Right lung (tissue), 2 donors: ENCODE measurements at regions not wholly inside any gene's neighbourhood (a gene's known extent, or its start where the extent isn't known, plus 50 kb on each side); places are given as distances from the start of the nearest gene placed in this dataset.
"Not testable (repeated sequence)": the region's sequence is repeated elsewhere in the genome, so short reads cannot be mapped to it uniquely, and the experiment has no call there.

Experiments
- DNase-seq, 2 donors: peaks; one replicate each; pipeline ENCODE4 v3.0.0-alpha.2; 2013

DNA sequence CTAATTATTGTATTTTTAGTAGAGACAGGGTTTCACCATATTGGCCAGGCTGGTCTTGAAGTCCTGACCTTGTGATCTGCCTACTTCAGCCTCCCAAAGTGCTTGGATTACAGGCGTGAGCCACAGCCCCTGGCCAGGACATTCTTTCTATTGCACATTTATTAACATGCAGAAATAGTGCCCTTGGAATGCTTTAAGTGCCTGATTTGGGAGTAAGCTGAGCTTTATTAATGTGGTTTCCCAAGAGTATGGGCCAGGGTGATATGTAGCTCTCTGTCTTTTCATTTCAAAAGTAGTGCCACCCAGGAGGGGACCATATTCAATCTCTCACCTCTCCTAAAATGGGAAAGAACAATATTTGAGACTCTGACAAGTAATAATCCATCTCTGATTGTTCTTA, 970.7 kb downstream of the KCNMA1 start:
- DNase-seq: no peak

DNA sequence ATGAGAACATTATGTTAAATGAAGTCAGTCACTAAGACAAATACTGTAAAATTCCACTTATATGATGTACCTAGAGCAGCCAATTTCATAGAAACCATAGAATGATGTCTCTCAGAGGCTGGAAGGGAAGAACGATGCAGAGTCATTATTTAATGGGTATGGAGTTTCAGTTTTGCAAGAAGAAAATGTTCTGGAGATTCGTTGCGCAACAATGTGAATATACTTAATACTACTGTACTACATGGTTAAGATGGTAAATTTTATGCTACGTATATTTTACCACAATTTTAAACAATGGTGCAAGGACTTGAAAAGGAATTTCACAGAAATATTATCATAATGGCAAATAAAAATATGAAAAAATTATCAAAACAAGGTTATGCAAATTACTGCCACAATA, 972.6 kb downstream of the KCNMA1 start:
- DNase-seq: no peak

DNA sequence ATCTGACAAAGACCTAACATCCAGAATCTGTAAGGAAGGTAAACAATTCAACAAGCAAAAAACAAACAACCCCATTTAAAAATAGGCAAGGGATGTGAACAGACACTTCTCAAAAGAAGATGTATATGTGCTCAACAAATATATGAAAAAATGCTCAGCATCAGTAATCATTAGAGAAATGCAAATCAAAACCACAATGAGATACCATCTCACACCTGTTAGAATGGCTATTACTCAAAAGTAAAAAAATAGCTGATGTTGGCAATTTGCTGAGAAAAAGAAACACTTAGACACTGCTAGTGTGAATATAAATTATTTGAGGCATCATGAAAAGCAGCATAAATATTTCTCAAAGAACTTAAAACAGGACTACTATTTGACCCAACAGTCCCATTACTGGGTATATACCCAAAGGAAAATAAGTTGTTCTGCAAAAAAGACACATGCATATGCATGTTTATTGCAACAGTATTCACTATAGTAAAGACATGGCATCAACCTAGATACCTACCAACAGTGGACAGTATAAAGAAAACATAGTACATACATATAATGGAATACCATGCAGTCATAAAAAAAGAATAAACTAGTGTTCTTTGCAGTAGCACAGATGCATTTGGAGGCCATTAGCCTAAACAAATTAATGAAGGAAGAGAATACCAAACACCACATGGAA, 980.1 kb downstream of the KCNMA1 start:
- no peak for DNase-seq

DNA sequence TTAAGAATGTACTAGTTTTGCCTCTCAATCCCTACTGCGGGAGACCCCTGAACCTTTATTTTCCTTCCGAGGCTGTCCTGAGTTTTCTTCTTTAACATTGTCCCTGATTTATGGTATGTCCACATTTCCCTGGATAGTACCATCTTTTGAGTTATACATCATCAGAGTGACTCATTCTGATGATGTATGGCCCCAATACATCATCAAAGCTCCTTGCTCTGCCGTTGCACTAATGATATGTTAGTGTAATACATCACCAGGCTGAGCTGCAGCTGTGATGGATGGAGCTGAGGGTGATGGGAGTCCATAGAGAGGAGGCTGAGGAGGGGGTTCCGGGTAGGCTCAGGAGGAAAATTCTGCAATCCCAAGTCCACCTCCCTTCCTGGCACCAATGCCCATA, 986.5 kb downstream of the KCNMA1 start:
- DNase-seq: no peak

DNA sequence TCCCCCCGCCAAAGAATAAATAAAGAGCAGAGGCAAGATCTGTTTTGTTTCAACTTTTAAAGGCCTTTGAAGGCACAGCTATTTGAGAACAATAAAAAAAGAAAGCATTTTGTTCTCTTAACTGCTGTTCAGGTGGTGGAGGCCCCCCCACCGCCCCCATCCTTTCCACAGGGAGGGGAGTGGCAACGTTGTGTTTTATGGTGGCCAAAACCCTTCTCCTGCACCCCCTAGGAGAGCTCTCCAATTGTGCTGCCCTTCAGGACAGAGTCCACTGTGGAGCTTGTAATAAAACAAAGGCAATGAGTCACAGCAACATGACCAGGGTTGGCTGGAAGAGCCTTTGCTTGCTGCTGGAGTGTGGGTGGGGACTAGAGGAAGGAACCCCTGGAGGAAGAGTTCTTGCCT, 987.9 kb downstream of the KCNMA1 start:
- no peak for DNase-seq

DNA sequence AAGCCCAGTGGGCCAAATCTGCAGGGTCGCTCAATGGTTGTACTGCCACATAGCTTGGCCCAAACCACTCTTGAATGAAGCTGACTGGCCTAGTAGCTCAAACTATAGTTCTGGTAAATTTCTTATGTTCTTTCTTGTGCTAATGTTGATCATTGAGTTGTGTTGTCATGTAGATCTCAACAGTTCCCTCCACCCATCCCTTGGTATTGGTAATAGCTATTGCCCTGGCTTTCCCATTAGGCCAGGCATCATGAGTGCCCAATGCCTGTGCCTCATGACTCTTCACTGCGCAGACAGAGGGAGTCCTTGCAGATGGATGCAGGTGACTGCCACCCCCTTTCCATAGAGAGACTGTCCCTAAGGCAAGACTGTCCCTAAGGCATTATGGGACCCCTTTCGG, 988.4 kb downstream of the KCNMA1 start:
- DNase-seq: no peak

DNA sequence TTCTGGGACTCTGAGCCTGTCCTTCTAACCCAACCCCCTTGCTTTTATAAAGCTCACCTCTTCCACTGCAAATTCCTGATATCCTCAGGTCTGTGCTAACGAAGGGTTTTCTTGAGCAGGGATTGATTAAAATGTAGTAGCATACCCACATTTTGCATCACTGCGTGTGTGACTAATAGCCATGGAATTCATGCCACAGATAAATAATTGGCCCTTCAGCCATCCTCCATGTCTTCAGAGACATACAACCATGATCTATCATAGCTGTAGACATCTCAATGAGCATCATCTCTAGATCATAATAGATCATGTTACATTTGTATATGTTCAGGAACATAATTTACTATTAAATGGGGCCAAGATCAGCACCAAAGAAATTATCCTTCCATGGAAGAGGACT, 990.3 kb downstream of the KCNMA1 start:
- no peak for DNase-seq

DNA sequence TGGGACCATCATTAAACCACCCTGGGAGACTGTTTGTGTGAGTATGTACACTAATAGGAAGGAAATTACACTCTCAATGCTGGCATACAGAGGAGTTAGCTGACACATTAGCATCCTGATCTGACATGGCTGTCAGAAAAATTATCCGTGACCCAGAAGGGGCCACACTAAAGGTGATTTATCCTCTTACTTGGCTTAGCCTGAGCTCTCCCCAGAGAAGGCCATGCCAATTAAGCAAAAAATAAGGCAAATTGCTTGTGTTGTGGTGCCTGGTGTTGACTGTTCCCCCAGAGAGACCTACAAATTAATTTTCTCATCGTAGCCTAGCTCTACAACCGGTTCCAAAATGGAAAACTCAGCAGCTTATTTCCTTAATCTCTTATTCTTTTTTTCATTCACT, 992.3 kb downstream of the KCNMA1 start:
- no peak for DNase-seq

DNA sequence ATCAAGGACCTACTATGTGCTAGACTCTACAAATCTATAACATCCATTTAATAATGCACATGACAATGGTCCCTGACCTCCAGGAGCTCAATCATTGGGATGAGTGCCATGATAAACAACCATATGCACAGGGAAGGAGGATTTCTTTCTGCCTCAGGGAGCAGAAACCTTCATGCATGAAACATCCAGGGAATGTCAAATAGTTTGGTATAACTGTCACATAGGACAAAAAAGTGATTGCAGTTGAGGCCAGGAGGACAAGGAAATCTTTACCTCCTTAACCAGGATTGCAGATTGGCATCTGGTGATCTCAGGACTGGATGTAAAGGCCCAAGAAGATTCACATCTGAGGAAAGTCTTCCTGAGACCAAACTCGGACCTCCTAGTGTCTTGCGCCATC, 993.1 kb downstream of the KCNMA1 start:
- DNase-seq: no peak

DNA sequence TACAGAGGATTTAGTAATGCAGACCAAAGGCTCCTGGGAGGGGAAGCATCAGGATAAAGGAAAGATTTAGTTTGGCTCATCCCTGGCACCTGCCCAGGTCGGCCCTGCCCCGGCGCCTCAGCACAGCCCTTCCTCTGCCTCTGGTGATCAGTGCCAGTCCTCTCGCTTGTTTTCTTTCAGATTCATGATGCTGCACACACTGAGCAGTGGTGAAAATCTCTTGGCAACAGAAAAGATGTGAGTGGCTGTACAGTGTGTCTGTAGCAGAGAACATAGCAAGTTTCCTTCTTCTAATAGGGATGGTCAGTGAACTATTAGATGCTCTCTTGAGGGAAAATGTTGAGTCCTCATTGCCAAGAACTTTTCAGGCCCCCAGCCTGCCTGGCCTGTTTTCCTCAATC, 994.1 kb downstream of the KCNMA1 start:
- no peak for DNase-seq

DNA sequence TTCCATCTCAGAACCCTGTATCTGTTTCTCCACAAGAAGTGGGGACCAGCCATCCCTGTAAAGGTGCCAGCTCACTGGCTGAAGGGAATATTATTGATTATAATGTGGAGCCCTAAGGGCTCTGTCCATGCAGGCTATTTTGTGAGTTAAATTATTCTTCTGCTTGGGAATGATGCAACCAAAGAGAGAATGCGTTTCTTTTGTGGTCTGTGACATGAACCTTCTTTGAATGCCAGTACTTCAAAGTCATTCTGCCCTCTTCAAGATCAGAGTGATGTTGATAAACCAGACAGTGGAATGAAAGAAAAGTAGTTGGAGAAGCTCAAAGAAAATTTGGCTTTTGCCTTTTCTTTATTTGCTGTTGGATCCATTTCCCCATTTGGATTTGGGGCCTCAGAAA, 995.2 kb downstream of the KCNMA1 start:
- DNase-seq: no peak

DNA sequence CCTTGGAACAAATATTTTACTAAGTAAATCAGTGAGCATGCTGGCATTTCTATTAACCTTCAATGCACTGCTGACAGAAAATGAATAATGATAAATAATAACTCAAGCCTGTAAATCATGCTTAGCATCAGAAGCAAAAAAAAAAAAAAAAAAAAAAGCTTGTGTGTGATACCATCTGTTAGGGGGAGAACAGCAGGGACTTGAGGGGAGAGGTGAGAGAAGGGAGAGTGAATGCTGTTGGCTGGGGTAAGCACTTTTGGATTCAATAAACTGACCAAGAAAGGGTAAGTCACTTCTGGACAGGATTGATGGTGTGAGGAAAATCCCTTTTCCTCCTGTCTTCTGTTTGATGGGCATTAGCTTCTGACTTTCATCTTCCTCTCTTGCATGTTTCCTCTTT, 996.4 kb downstream of the KCNMA1 start:
- DNase-seq: no peak

DNA sequence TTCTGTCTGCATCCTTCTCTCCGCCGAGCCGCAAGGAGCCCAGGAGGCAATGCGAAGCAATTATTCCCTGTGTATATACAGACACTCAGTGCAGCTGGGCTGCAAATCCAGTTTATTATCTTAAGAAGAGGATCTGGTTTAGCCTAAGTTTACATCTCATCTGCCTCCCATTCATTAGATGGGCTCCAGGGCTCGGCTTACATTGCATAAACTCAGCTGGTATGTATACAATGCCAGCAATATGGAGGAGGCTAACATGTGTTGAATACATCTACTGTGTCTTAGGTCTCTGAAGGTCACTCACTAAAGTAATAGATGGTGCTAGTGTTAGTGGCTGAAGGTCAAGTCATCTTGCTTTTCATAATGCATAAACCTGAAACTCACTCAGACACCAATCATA, 996.8 kb downstream of the KCNMA1 start:
- DNase-seq: no peak

DNA sequence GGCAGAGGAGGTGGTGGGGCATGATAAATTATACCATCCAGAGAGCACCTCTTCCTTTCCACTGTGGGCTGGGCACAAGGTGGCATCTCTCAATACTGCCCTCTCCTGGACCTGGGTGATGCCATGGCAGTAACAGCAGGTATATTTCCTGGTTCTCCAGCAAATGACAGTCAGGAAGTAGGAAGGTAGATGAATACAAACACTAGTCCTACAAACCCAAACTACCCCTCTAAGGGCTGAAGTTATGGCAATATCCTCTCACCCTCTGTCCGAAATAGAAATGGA, 1004.9 kb downstream of the KCNMA1 start:
- no peak for DNase-seq

DNA sequence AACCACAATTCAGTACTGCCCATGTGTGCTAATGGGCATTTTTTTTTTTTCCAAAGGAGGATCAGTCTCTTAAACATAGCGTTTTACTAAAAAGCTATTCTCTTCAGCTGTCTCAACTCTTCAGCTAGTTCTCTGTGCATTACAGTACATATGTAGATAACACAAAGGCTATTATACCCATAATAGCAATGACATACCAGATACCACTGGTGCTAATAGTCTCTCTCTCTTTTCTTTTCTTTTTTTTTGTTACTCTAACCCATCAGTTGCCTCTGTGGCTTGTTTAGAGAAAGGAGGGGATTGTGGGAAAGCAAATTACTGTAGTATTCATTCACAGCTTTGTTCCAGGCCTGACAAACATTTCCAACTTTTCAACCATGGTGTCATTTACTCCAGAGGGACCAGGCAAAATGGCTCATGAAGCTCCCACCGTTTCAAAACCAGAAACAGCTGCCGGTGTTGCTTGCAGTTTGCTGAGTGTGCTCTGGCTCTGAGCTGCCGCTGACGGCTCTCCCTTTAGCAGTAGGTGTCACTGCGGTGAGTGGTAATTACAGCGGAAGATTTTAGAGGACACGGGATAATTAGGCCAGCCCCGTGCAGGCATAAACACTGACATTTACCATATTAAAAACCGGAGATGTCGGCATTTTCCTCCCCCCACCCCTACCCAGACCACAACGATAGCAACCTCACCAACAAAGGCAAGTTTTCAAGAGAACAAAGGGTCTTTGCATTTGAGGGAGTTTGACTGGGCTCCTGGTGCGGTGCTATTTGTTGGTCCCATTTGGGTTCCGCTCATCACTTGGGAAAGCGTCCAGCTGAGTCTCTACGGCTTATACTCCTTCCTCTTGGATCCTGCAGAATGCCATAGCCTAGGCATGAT, 1005.5 kb downstream of the KCNMA1 start:
- no peak for DNase-seq

DNA sequence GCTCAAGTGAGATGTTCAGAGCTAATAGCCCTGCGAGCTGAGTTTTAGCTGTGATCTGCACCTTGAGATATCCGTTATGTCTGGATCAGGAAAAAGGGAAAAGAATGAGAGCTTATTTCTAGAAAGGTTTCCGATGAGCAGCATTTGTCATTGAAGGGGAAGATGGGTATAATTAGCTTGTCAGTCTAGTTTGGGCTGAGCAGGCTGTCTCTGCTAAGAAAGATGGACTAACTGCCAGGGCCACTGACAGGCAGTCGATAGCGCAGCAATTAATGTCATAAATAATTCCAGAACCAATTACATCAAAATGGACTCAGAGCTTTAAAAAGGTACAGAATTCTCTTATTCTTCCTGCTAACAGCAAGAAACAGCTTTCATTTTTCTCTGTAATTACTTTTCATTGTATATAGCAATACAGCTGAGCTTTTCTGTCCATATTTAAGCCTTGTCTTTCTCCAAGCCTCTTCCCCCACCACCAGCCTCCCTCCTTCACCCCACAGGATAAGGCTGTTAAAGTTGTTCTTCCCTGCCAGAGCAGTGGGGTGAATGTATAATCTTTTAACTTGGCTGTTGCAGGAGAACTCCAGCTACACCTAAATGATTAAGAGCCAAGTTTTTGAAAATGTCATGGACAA, 1006.5 kb downstream of the KCNMA1 start:
- no peak for DNase-seq

DNA sequence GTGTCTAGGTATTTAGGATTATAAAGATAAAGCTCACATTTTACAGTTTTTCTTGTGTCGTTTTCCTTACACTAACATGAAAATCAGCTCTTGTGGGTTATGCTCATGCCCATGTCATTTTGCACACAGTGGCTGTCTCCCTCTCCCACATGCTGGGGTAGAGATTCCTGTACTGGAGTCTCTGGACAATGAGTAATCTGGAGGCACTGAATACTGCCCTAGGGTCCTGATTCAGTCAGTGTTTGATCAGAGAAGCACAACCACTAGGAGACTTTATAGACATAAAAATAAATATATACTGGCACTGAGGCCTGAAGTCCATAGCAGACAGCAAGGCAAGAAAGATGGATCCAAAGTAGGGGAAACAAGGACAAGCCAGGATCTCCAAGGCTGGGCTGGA, 1008.8 kb downstream of the KCNMA1 start:
- no peak for DNase-seq

DNA sequence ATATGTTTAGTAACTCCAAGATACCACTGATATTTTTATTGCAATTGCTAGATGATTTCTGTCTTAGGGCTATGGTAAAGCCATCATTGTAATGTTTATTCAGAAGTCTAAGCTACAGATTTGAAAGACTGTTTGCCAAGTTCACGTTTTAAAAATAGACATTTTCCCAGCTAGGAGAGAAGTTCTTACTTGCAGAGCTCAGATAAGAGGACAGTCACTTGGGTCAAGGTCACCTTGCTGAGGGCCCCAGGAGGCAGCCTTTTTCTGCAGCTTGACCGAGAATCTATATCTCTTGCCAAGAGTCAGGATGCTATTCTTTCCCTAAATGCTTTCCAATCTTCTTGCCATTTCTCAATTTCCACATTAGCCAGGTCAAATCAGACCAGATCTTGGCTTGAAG, 1011.2 kb downstream of the KCNMA1 start:
- no peak for DNase-seq

DNA sequence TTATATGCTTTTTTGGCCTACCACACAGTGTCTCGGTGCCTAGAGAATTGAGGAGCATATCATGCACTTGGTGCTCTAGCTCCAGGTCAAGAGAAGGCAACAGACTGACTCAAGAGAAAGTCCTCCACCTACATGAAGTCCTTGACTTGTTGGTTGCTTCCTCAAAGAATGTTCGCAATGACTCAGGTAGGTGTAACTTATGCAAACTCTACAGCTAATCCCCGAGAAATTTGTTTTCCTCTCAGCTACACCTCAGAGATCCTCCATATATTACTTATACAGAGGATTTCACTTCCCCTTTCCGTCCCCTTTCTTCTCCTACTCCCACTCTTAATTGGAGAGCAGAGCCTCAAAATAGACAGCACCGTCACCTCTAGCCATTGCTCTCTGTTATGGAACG, 1013.1 kb downstream of the KCNMA1 start:
- DNase-seq: no peak

DNA sequence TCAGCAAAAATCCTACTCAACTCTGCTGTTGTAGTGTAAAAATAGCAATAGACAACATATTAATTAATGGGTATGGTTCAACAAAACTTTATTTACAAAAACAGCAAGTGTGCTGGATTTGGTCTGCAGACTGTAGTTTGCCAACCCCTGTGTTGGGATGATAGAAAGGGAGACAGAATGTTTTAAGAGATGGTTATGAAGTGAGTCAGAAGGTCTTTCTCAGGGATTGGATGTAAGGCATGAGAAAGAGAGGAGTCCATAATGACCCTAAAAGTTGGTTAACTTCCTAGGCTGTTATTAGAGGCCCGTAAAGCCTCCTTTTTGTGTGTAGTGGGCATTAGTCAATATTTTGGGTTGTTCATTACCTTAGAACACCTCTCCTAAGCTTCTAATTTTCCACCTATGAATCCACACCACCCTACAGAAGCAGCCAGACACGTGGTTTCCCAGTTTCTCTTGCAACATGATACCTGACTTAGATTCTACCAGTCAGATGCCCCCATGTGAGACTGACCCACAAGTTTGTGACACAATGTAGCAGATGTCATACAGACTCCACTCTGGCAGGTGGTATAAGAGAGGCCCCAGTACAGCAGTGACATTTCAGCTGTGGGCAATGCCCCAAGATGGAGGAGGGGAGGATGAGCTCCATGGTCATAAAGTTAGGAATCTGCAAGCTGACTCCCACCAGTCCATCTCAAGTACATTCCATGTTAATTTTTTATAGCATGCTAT, 1015.6 kb downstream of the KCNMA1 start:
- DNase-seq: no peak

DNA sequence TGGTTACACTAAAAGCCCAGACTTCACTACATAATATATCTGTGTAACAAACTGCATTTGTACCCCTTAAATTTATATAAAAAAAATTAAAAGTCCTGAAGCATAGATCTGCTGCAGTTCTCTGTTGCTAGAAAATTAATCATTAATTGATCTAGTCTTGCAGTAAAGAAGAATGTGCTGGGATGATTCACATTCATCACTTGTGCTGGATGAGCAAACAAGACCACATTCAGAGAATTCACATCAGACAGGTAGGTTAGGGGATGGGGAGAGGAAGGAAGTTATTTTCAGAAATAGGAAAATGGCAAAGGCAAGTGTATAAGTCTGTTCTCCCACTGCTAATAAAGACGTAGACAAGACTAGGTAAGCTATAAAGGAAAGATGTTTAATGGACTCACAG, 1019.0 kb downstream of the KCNMA1 start:
- no peak for DNase-seq

DNA sequence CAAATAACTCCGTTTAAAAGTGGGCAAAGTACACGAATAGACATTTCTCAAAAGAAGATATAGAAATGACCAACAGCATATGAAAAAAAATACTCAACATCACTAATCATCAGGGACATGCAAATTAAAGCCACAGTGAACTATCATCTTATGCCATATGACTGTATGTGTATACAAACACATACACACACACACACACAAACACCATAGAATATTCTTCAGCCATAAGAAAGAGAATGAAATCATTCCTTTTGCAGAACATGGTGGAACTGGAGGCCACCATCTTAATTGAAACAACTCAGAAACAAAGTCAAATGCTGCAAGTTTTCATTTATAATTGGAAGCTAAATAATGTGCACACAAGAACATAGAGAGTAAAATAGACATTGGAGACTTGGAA, 1019.4 kb downstream of the KCNMA1 start:
- no peak for DNase-seq

DNA sequence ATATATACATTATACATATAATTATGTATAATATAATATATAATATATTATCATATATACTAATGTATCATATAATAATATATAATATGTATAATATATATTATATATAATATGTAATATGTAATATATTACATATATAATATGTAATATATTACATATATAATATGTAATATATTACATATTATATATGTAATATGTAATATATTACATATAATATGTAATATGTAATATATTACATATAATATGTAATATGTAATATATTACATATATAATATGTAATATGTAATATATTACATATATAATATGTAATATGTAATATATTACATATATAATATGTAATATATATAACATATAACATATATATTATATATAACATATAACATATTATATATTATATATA, 1020.9 kb downstream of the KCNMA1 start:
- not testable (repeated sequence) for DNase-seq
